Prostate gland (tissue), 2 donors: ENCODE measurements at regions not wholly inside any gene's neighbourhood (a gene's known extent, or its start where the extent isn't known, plus 50 kb on each side); places are given as distances from the start of the nearest gene placed in this dataset.

ENCODE experiments used
- DNase-seq: peaks from one replicate; pipeline ENCODE4 v3.0.0-alpha.2; 2019; ENCODE audit warnings: low spot score
- H3K27ac ChIP-seq, 2 donors: fragments of 200-600 bp; sonication (generic); 2 replicates each; pipeline ENCODE4 v1.5.1; 2017 to 2019
- H3K27me3 ChIP-seq: fragments of 200-600 bp; sonication (generic); replicated peaks from 2 replicates; pipeline ENCODE4 v1.5.1; 2019; ENCODE audit not compliant: insufficient read depth
- H3K36me3 ChIP-seq, 2 donors: fragments of 200-600 bp; sonication (generic); 1 replicate in 1 of 2; 2 replicates in 1 of 2; pipeline versions ENCODE4 v1.5.1 to v1.8.1; 2017 to 2019
- H3K4me1 ChIP-seq: fragments of 200-600 bp; sonication (generic); replicated peaks from 2 replicates; pipeline ENCODE4 v1.5.1; 2019
- H3K4me3 ChIP-seq, 2 donors: fragments of 200-600 bp; sonication (generic); 2 replicates each; pipeline ENCODE4 v1.5.1; 2017 to 2019
- H3K9me3 ChIP-seq: fragments of 200-600 bp; sonication (generic); 2 replicates; pipeline ENCODE4 v1.5.1; 2017
- CTCF ChIP-seq, 4 experiments: fragments of 200-600 bp in 2 of 4; fragments of 450-650 bp in 2 of 4; sonication (generic) in 2 of 4; IDR thresholded peaks; 1 replicate in 3 of 4; 2 replicates in 1 of 4; pipeline ENCODE4 v1.5.1; 2016 to 2019; ENCODE audit warnings: antibody characterized with exemption in 4 of 4, mild to moderate bottlenecking in 2 of 4, moderate library complexity in 2 of 4
- POLR2A ChIP-seq: fragments of 450-650 bp; IDR thresholded peaks from one replicate; pipeline ENCODE4 v1.6.1; 2016; ENCODE audit warnings: antibody characterized with exemption, mild to moderate bottlenecking
- POLR2AphosphoS5 ChIP-seq: sonication (generic); formaldehyde crosslinking; IDR thresholded peaks from one replicate; pipeline ENCODE4 v1.6.1; 2017; ENCODE audit warnings: antibody characterized with exemption
- WGBS: methylation state at CpG from one replicate; pipeline ENCODE4 v1.1.5; 2018; 5-methylcytosine and 5-hydroxymethylcytosine counted together
- intact Hi-C: fragments of 100-400 bp; cut with DNase I; formaldehyde crosslinking; loops from one replicate; pipeline ENCODE4 v1.14.2; 2022

- no peak for DNase-seq
- no peaks in the 10 kb centered on the region for H3K9me3 ChIP-seq
- no peaks in the 10 kb centered on the region for H3K27me3 ChIP-seq
- no peaks in the 10 kb centered on the region for H3K4me1 ChIP-seq
- no peaks in the 10 kb centered on the region for H3K36me3 ChIP-seq
- TF ChIP-seq POLR2AphosphoS5, result no peak
- no peak for TF ChIP-seq POLR2A
- no peak for TF ChIP-seq CTCF (IDR thresholded peaks at IDR 0.05)
- no peak overlapping the region for H3K4me3 ChIP-seq
- intact Hi-C loops, result no loop called here
- no peak overlapping the region for H3K27ac ChIP-seq
- WGBS, result 90% methylated on average over 5 of the region's 5 CpGs
Observed at GRCh38 chr10:2280713-2281300, 543.5 kb upstream of the ADARB2 start.

- intact Hi-C loops, result no loop called here
- Histone ChIP-seq H3K4me3 (no peak overlapping the region), H3K4me1 (no peaks in the 10 kb centered on the region), H3K27ac (no peak overlapping the region), H3K27me3 (no peaks in the 10 kb centered on the region), H3K36me3 (no peaks in the 10 kb centered on the region), H3K9me3 (no peaks in the 10 kb centered on the region)
- WGBS, result 45% methylated on average over 4 of the region's 4 CpGs
- no peak for DNase-seq
- TF ChIP-seq CTCF (IDR thresholded peaks at IDR 0.05) (no peak), POLR2A (no peak), POLR2AphosphoS5 (no peak)
Observed at GRCh38 chr10:2279711-2280110, 542.4 kb upstream of the ADARB2 start.

- WGBS, result 72% methylated on average over 11 of the region's 11 CpGs
- intact Hi-C loops, result no loop called here
- H3K4me1 ChIP-seq, result no peaks in the 10 kb centered on the region
- H3K9me3 ChIP-seq, result no peaks in the 10 kb centered on the region
- H3K27me3 ChIP-seq, result no peaks in the 10 kb centered on the region
- H3K27ac ChIP-seq, result no peak overlapping the region
- H3K36me3 ChIP-seq, result no peaks in the 10 kb centered on the region
- H3K4me3 ChIP-seq, result no peak overlapping the region
- TF ChIP-seq CTCF (IDR thresholded peaks at IDR 0.05), result no peak
- TF ChIP-seq POLR2AphosphoS5, result no peak
- no peak for TF ChIP-seq POLR2A
- no peak for DNase-seq
Observed at GRCh38 chr10:2278363-2278762, 541.0 kb upstream of the ADARB2 start.

- Histone ChIP-seq H3K27me3 (peaks cover 2% of the 10 kb centered on the region), H3K27ac (no peak overlapping the region), H3K9me3 (no peaks in the 10 kb centered on the region), H3K4me3 (no peak overlapping the region), H3K36me3 (no peaks in the 10 kb centered on the region), H3K4me1 (no peaks in the 10 kb centered on the region)
- intact Hi-C loops, result no loop called here
- DNase-seq, result no peak
- no peak for TF ChIP-seq POLR2A
- no peak for TF ChIP-seq POLR2AphosphoS5
- TF ChIP-seq CTCF (IDR thresholded peaks at IDR 0.05), result no peak
Observed at GRCh38 chr10:2263561-2263960, 526.2 kb upstream of the ADARB2 start.

GRCh38 chr10:2262878-2263277, 525.6 kb upstream of the ADARB2 start:
- Histone ChIP-seq H3K27me3 (peaks cover 2% of the 10 kb centered on the region), H3K9me3 (no peaks in the 10 kb centered on the region), H3K4me1 (no peaks in the 10 kb centered on the region), H3K4me3 (no peak overlapping the region), H3K27ac (no peak overlapping the region), H3K36me3 (no peaks in the 10 kb centered on the region)
- intact Hi-C loops, result no loop called here
- 93% methylated on average over 4 of the region's 4 CpGs for WGBS
- TF ChIP-seq POLR2AphosphoS5 (no peak), CTCF (IDR thresholded peaks at IDR 0.05) (no peak)
- DNase-seq, result no peak
